M059J (cell line): ENCODE measurements at regions not wholly inside any gene's neighbourhood (a gene's known extent, or its start where the extent isn't known, plus 50 kb on each side); places are given as distances from the start of the nearest gene placed in this dataset.

Experiments used
- DNase-seq: peaks from one replicate; pipeline ENCODE4 v3.0.0-alpha.2; 2012; ENCODE audit warnings: low read depth

DNA sequence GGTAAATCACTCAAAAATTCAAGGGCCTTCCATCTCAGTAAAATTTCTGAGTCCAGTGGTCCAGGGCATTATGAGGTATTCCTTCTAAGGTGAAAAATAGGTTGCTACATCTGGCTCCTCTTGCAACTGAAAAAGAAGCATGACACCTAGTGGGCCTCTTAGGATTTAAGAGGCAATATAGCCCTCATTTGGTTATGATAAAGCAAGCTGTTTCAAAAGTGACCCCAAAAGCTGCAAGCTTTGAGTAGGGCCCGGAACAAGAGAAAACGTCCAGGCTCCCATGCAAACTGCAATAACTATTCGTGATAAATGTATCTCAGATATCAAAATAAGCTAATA lies 1910.2 kb upstream of the PRR20A start:
- no peak for DNase-seq

DNA sequence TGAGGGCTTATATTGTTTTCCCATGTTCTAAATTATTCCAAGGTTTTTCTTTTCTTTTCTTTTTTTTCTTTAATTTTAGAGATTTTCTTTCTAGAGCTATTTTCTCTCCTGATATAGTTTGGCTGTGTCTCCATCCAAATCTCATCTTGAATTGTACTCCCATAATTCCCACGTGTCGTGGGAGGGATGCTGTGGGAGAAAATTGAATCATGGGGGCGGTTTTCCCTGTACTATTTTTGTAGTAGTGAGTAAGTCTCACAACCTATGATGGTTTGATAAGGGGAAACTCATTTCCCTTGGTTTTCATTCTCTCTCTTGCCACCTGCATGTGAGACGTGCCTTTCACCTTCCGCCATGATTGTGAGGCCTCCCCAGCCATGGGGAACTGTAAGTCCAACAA lies 1906.4 kb upstream of the PRR20A start:
- DNase-seq = no peak

DNA sequence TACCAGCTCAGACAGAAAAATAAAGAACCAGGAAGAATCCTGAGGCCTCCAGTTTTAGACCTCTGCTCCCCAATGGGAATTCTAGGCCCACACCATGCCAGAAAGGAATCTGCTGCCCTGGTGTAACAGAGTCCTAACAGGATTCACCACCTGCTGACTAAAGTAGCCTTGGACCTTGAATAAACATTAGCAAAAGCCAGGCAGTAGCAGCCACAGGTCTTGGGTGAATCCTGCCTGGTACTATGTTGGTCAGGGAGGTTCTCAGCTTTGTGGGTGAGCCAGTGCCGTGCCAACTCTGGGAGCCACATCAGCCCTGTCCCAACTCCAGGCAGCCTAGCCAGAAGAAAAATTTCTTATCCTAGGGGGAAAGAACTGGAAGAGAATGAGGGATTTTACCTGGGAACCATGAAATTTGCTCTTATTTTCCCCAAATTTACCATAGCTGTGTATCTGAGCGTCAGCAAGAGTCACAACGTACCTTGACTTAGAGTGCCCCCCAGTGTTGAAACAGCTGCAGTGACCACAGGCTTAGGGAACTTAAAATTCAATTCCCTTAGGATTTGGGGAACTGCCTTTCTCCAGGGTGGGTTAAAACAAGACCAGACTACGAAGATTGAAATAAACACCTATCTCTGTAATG lies 1895.6 kb upstream of the PRR20A start:
- DNase-seq = no peak

DNA sequence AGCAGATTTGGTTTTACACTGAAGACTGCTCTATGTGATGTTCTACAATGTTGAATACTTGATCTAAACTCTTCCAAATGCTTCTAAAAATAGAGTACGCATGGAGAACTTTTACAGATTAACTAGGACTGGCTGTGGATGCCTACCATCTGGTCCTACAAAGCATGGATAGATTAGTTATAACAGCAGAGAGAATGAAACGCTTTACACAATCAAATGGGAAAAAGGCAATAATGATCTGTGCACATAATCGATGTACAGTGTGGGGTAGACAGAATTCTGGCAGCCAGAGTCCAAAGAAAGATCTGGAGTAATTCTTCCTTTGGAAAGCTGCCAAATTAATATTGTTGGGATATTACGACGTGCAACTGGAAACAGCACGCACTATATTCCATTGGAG lies 1885.5 kb upstream of the PRR20A start:
- no peak for DNase-seq

- no peak for DNase-seq
These were observed 1877.7 kb upstream of the PRR20A start for GRCh38 chr13:55263045-55263444.

GRCh38 chr13:55266644-55267043 lies 1874.1 kb upstream of the PRR20A start:
- DNase-seq = no peak

- DNase-seq = no peak
These were observed 1842.5 kb upstream of the PRR20A start for GRCh38 chr13:55298201-55298600.

- no peak for DNase-seq
These were observed 1838.2 kb upstream of the PRR20A start for GRCh38 chr13:55302568-55302967.

DNA sequence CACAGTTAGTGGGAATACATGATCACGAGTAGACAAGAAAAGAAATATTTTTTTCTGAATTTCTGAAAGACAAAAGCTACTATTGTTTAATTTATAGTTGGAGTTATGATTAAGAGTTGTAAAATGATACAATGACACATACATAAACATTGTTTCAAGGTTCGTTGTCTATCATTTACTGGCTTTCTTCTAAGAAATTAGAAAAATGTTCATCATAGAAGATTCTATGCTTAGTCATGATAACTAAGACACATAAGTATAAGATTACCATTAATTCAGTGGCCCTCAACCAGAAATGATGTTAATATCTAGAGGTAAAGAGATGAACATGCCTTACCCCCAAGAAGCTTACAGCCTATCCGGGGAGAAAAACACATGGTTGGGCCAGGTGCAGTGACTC lies 1832.8 kb upstream of the PRR20A start:
- no peak for DNase-seq

DNA sequence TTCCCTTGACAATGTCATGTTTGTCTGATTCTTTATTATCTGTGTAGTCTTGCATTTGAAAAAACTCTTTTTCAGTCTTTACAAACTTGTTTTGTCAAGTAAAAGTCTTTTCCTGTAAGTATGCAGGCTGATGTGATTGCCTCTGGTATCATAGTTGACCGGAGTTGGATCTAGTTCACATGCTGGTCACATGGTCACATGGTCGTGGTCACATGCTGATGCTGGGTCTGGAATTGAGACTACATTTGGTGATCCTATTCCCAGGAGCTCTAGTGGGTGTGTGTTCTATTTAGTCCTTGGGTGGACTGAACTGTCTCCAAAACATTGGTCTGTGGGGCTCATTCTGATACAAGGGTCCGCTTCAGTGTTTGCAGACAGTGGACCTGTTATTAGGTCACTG lies 1798.8 kb upstream of the PRR20A start:
- DNase-seq = no peak

DNA sequence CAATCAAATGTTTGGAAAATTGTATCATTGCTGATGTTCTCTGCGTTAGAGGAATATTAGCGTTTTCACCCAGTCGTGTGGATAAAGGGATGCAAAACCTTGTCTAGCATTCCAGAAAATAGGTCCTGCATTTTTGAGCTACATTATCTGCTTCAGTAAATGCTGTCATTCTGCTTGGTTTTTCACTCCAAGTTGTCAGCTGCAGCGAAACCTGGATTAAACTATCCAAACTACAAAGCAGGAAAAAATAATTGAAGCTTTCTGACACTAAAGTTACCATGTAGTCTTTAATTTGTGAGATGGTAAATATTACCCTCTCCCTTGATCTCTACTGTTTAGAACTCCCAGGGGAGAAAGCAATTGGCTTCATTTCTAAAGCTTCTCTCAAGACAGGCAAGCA lies 1795.5 kb upstream of the PRR20A start:
- no peak for DNase-seq

- DNase-seq = no peak
These were observed 1793.2 kb upstream of the PRR20A start for GRCh38 chr13:55347528-55347927.

DNA sequence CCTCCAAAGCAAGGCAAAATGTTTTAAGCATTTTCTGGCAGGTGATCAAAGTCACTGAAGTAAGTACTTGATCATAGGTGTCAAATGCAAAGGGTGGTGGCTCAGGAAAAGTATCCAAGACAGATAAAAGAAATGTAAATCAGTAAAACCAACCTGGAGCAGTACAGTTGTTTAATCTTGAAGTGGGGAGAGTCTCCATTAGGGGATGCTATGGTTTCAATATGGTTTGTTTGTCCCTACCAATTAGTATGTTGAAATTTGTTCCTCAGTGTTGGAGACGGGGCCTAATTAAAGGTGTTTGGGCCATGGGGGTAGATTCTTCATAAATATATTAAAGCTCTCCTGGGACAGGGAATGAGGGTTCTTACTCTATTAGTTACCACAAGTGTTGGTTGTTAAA lies 1781.7 kb upstream of the PRR20A start:
- no peak for DNase-seq

DNA sequence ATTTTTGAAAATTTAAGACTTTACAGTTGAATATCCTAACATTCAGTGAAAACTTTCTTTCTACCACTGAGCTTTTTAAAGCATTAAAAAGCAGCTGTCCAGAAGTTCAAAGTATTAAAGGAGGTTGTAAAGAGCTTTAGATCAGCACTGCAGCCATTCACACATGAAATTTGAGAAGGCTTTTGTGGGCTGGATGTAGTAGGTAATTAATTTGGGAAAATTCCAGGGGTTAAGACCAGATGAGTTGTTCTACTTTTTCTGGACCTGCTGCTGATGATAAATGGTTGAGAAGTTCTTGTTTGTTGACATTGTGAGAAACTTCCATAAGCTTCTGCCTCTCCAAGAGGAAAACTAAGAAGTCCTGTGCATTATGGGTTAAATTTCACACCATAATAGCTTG lies 1779.6 kb upstream of the PRR20A start:
- no peak for DNase-seq

GRCh38 chr13:55366676-55367075 lies 1774.0 kb upstream of the PRR20A start:
- DNase-seq = no peak

GRCh38 chr13:55394470-55394869 lies 1746.2 kb upstream of the PRR20A start:
- DNase-seq = no peak

DNA sequence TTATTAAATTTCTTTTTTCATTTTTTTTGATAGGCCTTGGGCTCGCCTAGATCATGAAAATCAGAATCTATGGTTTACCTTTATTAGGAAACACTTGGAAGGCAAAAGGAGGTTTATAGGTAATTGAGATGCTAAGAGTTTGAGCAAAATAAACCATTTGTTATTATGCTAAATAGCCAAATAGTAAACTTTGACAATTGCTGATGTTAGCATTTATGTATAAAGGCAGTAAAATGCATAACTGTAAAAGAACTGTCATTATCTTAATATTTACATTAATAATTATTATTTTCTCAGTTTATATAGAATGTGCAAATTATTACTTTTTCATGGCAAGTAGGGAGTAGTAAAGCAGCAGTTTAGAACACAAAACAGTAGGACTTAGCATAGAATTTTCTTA lies 1737.8 kb upstream of the PRR20A start:
- no peak for DNase-seq

DNA sequence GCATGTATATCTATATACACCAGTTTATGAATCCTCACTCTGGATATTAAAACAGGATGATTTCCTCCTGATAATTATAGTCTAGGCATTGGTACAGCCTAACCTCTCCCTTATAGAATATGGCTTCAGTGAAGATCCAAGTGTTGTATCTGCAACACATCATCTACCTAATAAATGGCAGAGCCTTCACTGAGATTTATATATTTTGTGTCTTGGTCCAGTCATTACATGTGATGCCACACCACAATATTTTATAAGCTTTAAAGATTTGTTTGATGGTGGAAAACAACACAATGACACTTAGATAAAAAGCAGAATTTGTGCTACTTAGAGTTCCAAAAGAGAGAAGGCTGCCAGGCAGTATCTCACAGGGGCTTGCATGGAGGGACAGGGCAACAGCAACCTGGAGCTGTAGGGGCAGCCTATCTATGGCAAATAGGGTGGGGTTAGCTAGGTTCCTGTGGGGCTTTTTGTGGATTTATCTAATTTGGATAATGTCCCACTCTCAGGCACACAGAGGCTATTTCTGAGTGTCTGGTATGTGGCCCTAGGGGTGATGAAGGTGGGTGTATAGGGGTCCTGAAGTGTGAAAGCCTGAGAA lies 1736.7 kb upstream of the PRR20A start:
- DNase-seq = no peak

GRCh38 chr13:55410398-55411330 lies 1730.1 kb upstream of the PRR20A start:
- DNase-seq = no peak

DNA sequence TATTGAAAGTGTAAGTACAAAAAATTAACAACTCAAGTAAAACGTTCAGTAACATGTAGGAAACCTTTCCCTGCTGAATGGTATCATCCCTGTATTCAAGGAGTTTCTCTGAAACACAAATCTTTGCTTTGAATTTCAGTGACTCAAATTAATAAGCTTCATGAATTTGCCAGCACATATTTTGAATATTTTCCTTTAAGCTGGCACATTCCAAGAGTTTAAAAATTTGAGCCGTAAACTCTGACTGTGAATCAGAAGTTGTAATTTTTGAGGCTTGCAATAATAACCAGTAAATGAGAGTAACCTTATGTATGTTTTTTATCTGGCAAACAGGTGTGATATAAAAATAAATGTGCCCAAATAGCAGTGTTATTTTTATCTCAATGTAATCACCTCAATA lies 1722.6 kb upstream of the PRR20A start:
- DNase-seq = no peak

GRCh38 chr13:55432814-55433213 lies 1707.9 kb upstream of the PRR20A start:
- no peak for DNase-seq

DNA sequence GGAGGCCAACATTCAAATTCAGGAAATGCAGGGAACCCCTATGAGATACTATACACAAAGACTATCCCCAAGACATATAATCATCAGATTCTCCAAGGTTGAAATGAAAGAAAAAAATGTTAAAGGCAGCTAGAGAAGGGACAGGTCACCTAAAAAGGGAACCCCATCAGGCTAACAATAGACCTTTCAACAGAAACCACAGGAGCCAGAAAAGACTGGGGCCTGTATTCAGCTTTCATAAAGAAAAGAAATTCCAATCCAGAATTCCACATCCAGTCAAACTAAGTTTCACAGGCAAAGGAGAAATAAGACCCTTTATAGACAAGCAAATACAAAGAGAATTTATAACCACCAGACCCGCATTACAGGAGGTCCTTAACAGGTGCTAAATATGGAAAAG lies 1703.6 kb upstream of the PRR20A start:
- DNase-seq = no peak

DNA sequence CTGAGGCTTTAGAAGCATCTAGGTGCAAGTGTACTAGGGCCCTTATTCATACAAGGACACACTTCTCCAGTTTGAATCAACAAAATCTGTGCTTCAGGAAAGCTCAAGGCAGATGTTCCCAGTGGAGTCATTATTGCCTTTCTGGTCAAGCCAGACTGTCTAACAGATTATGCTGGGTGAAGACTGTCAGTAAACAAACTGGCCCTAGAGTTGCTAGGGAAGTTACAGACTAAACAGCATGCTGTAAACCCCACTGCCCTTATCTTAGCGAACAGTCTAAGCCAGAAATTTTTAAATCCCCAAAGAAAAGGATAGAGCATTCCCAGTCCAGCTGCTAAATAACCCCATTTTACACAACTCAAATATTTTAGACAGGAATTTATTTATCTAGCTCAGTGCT lies 1701.3 kb upstream of the PRR20A start:
- DNase-seq = no peak
